A673 (cell line): ENCODE measurements at regions not wholly inside any gene's neighbourhood (a gene's known extent, or its start where the extent isn't known, plus 50 kb on each side); places are given as distances from the start of the nearest gene placed in this dataset.

ENCODE experiments used
- EZH2 ChIP-seq: fragments of 200-600 bp; sonication (generic); IDR thresholded peaks from 2 replicates; pipeline ENCODE4 v1.6.1; 2017; ENCODE audit warnings: borderline replicate concordance, low read depth, mild to moderate bottlenecking, mixed read lengths, antibody characterized with exemption, low read length; ENCODE audit not compliant: poor library complexity, severe bottlenecking
- TF ChIP-seq, protein P1 (sequence below): fragments of 300-800, 200-600 bp; sonication (generic); conservative IDR thresholded peaks from 2 replicates; pipeline ENCODE4 v1.5.1; 2017; ENCODE audit warnings: low read depth, mild to moderate bottlenecking, antibody characterized with exemption, low read length, moderate library complexity, mixed read lengths

DNA sequence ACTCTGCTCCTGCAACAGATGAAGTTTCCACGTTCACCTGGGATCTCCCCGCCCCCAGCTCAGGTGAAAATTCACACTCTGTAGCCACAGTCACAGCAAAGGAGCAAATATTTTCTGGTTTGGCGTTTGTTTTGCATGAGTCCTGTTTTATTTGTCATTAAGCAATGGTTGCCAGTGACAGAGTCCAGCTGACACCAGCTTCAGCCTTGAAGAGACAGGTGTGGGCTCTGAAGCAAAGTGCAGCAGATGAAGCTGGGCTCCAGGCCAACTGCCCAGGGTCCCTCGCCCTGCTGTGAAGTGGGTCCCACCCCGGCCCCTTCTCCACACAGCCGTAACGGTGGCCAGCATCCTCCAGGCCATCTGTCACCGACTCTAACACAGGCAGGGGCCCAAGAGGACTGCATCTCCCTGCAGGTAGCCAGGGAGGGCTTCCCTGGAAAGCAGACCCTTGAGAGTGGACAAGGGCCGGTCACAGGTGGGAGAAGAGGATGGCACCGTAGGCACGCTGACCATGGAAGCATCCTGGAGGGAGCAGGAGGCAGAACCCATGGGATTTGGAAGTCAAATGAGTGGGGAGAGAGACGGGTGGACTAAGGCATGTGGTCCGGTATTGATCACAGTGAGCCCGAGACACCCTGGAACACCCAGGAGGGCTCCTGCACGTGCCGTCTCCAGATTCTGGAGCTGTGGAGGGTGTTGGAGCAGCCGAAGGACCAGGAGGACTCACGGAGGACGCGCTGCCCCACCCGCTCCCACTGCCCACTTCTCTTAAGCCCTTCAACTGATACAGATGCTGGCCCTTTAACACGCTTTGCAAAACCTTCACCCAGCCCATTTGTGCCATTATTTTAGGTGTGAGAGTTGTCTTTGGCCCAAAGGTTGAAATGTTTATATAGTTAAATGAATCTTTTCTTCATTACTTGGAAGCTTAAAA, 294.5 kb downstream of the BRD1 start:
- TF ChIP-seq, protein P1, sequence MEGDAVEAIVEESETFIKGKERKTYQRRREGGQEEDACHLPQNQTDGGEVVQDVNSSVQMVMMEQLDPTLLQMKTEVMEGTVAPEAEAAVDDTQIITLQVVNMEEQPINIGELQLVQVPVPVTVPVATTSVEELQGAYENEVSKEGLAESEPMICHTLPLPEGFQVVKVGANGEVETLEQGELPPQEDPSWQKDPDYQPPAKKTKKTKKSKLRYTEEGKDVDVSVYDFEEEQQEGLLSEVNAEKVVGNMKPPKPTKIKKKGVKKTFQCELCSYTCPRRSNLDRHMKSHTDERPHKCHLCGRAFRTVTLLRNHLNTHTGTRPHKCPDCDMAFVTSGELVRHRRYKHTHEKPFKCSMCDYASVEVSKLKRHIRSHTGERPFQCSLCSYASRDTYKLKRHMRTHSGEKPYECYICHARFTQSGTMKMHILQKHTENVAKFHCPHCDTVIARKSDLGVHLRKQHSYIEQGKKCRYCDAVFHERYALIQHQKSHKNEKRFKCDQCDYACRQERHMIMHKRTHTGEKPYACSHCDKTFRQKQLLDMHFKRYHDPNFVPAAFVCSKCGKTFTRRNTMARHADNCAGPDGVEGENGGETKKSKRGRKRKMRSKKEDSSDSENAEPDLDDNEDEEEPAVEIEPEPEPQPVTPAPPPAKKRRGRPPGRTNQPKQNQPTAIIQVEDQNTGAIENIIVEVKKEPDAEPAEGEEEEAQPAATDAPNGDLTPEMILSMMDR, result no peak
- no peak for TF ChIP-seq EZH2
